Colonic mucosa (tissue), 4 donors: ENCODE measurements at regions not wholly inside any gene's neighbourhood (a gene's known extent, or its start where the extent isn't known, plus 50 kb on each side); places are given as distances from the start of the nearest gene placed in this dataset.

Experiments used
- DNase-seq: peaks from one replicate; pipeline ENCODE4 v3.0.0-alpha.2; 2020
- H3K27ac ChIP-seq: fragments of 200-600 bp; one replicate; pipeline ENCODE4 v1.8.0; 2021
- H3K27me3 ChIP-seq: fragments of 200-600 bp; one replicate; pipeline ENCODE4 v1.8.0; 2021
- H3K36me3 ChIP-seq: fragments of 200-600 bp; one replicate; pipeline ENCODE4 v1.8.0; 2021
- H3K4me1 ChIP-seq: fragments of 200-600 bp; one replicate; pipeline ENCODE4 v1.8.0; 2021; ENCODE audit warnings: mild to moderate bottlenecking
- H3K4me3 ChIP-seq: fragments of 200-600 bp; one replicate; pipeline ENCODE4 v1.8.0; 2021
- H3K9ac ChIP-seq, 2 donors: one replicate each; pipeline ENCODE4 v1.7.0; 2013; ENCODE audit warnings: control low read depth in 2 of 2, low read depth in 2 of 2, low read length in 2 of 2
- H3K9me3 ChIP-seq: fragments of 200-600 bp; one replicate; pipeline ENCODE4 v1.8.0; 2021
- intact Hi-C: fragments of 100-400 bp; cut with DNase I; formaldehyde crosslinking; loops from one replicate; pipeline ENCODE4 v1.14.1; 2022
- TF ChIP-seq, protein P1 (sequence below): fragments of 200-600 bp; IDR thresholded peaks from one replicate; pipeline ENCODE4 v1.8.0; 2022; ENCODE audit warnings: antibody characterized with exemption, mild to moderate bottlenecking
- donor health status: healthy.
- donor health status: DM: no; HTN: no; CAD: no.
- donor health status: DM: no; HTN: no; CAD: no.

GRCh38 chr2:19496646-19497045 lies 138.2 kb upstream of the OSR1 start:
- no peak overlapping the region for H3K27ac ChIP-seq
- H3K36me3 ChIP-seq, result no peaks in the 10 kb centered on the region
- TF ChIP-seq, protein P1, sequence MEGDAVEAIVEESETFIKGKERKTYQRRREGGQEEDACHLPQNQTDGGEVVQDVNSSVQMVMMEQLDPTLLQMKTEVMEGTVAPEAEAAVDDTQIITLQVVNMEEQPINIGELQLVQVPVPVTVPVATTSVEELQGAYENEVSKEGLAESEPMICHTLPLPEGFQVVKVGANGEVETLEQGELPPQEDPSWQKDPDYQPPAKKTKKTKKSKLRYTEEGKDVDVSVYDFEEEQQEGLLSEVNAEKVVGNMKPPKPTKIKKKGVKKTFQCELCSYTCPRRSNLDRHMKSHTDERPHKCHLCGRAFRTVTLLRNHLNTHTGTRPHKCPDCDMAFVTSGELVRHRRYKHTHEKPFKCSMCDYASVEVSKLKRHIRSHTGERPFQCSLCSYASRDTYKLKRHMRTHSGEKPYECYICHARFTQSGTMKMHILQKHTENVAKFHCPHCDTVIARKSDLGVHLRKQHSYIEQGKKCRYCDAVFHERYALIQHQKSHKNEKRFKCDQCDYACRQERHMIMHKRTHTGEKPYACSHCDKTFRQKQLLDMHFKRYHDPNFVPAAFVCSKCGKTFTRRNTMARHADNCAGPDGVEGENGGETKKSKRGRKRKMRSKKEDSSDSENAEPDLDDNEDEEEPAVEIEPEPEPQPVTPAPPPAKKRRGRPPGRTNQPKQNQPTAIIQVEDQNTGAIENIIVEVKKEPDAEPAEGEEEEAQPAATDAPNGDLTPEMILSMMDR, result no peak
- no peaks in the 10 kb centered on the region for H3K4me1 ChIP-seq
- H3K9me3 ChIP-seq, result no peaks in the 10 kb centered on the region
- no peaks in the 10 kb centered on the region for H3K27me3 ChIP-seq
- intact Hi-C loops, result no loop called here
- no peak for DNase-seq
- no peak overlapping the region for H3K4me3 ChIP-seq
- no peak overlapping the region for H3K9ac ChIP-seq

DNA sequence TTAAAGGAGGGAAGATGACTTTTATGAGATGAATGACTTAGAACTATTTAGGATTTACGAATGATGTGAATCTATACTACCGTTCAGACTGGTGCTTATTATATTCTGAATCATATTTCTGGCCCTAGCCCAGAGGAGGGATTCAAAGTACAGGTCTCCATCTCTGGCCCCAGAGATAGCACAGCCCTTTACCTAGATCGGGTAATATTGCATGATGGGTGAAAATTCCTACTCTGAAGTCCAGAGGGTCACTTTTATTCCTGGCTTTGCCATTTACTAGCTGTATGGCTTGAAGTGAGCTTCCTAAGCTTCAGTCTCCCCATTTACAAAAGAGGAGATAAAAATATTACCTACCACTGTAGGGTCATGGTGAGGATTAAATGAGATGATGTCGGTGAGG lies 135.8 kb upstream of the OSR1 start:
- H3K4me1 ChIP-seq, result no peaks in the 10 kb centered on the region
- no peak for DNase-seq
- intact Hi-C loops, result no loop called here
- no peaks in the 10 kb centered on the region for H3K9me3 ChIP-seq
- TF ChIP-seq, protein P1, result no peak
- H3K27me3 ChIP-seq, result no peaks in the 10 kb centered on the region
- no peak overlapping the region for H3K9ac ChIP-seq
- H3K27ac ChIP-seq, result no peak overlapping the region
- no peaks in the 10 kb centered on the region for H3K36me3 ChIP-seq
- no peak overlapping the region for H3K4me3 ChIP-seq

DNA sequence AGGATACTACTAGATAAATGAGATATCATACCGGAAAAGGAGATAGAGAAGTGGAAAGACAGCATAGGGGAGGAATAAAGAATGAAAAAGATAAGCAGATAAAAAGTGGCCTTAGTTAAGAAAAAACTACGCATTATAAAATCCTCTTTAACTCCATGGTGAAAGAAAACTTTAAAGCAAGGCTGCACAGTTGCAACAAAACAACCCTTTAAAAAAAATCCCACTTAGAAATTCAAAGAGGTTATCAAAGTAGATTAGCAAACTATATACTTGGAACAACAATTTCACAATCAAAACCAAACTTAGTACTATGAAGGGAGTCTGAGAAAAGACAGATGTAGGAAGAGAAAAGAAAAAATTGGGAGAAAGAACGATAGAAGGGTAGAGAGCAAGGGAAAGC lies 133.4 kb upstream of the OSR1 start:
- Histone ChIP-seq H3K4me3 (no peak overlapping the region), H3K9ac (no peak overlapping the region), H3K27me3 (no peaks in the 10 kb centered on the region), H3K9me3 (no peaks in the 10 kb centered on the region), H3K4me1 (no peaks in the 10 kb centered on the region), H3K27ac (no peak overlapping the region), H3K36me3 (no peaks in the 10 kb centered on the region)
- TF ChIP-seq, protein P1, result no peak
- DNase-seq, result no peak
- intact Hi-C loops, result no loop called here

- intact Hi-C loops, result no loop called here
- no peaks in the 10 kb centered on the region for H3K9me3 ChIP-seq
- no peaks in the 10 kb centered on the region for H3K27me3 ChIP-seq
- H3K36me3 ChIP-seq, result no peaks in the 10 kb centered on the region
- no peaks in the 10 kb centered on the region for H3K4me1 ChIP-seq
- no peak overlapping the region for H3K9ac ChIP-seq
- TF ChIP-seq, protein P1, result no peak
- no peak overlapping the region for H3K27ac ChIP-seq
- H3K4me3 ChIP-seq, result no peak overlapping the region
- no peak for DNase-seq
These were observed 132.5 kb upstream of the OSR1 start for GRCh38 chr2:19490846-19491435.

DNA sequence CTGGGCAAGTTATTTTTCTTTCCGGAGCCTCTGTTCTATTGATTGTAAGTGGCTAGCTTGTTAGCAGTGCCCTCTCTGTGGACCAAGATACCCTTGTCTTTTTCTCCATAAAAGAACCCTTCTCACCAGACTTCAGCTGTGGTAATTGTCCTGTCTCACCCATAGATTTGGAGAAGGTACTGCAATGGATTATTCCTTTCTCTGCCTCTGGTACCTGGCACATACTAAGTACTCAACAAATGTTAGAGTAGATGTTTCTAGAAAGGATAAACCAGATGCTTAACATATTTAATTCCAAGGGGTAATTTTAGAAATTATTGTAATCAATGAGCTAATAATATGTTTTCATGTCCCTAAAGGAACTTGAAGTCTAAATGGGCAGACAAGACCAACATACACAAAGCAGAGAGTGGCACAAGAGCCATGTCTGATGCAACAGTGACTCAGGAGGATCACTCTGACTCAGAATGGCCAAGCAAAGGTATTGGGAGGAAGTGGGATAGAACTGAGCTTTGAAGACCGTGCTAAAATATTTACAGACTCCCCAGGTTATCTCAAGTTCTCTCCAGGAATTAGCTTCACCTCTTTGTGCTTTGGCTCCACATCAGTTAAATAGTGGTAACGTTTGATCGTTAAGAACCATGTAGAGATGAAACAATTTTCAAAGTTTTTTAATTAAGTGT lies 129.7 kb upstream of the OSR1 start:
- intact Hi-C loops, result no loop called here
- Histone ChIP-seq H3K36me3 (no peaks in the 10 kb centered on the region), H3K9me3 (no peaks in the 10 kb centered on the region), H3K9ac (no peak overlapping the region), H3K27ac (no peak overlapping the region), H3K4me3 (no peak overlapping the region), H3K27me3 (no peaks in the 10 kb centered on the region), H3K4me1 (no peaks in the 10 kb centered on the region)
- TF ChIP-seq, protein P1, result no peak
- DNase-seq, result no peak
